Peyer's patch (tissue), 4 donors: ENCODE measurements at regions not wholly inside any gene's neighbourhood (a gene's known extent, or its start where the extent isn't known, plus 50 kb on each side); places are given as distances from the start of the nearest gene placed in this dataset.
"Not testable (repeated sequence)": the region's sequence is repeated elsewhere in the genome, so short reads cannot be mapped to it uniquely, and the experiment has no call there.

Experiments used
- DNase-seq, 3 donors: peaks; one replicate each; pipeline ENCODE4 v3.0.0-alpha.2; 2017 to 2019
- H3K27ac ChIP-seq, 4 donors: fragments of 200-600 bp; sonication (generic); one replicate each; pipeline ENCODE4 v1.5.1; 2016 to 2019
- H3K27me3 ChIP-seq, 2 donors: fragments of 200-600 bp; sonication (generic); one replicate each; pipeline ENCODE4 v1.5.1; 2019
- H3K36me3 ChIP-seq, 3 donors: fragments of 200-600 bp; sonication (generic); one replicate each; pipeline ENCODE4 v1.5.1; 2016 to 2019
- H3K4me1 ChIP-seq, 4 donors: fragments of 200-600 bp; sonication (generic); one replicate each; pipeline ENCODE4 v1.5.1; 2016 to 2019
- H3K4me3 ChIP-seq, 4 donors: fragments of 200-600 bp; sonication (generic); 1 replicate in 3 of 4; 2 replicates in 1 of 4; pipeline ENCODE4 v1.5.1; 2016 to 2019; ENCODE audit warnings: mild to moderate bottlenecking in 1 of 4
- H3K9me3 ChIP-seq, 4 donors: fragments of 200-600 bp; sonication (generic); one replicate each; pipeline ENCODE4 v1.5.1; 2016 to 2019; ENCODE audit warnings: mild to moderate bottlenecking in 1 of 4
- CTCF ChIP-seq, 6 experiments: fragments of 450-650 bp in 4 of 6; fragments of 200-600 bp in 2 of 6; sonication (generic) in 1 of 6; IDR thresholded peaks; one replicate each; pipeline ENCODE4 v1.5.1; 2017 to 2019; ENCODE audit warnings: antibody characterized with exemption in 6 of 6, mild to moderate bottlenecking in 3 of 6, moderate library complexity in 1 of 6
- POLR2A ChIP-seq, 2 donors: fragments of 450-650 bp; IDR thresholded peaks; one replicate each; pipeline ENCODE4 v1.5.1; 2017; ENCODE audit warnings: antibody characterized with exemption in 2 of 2, mild to moderate bottlenecking in 2 of 2, moderate library complexity in 2 of 2

- H3K4me3 ChIP-seq, result no peak overlapping the region
- no peaks in the 10 kb centered on the region for H3K4me1 ChIP-seq
- no peak for TF ChIP-seq POLR2A (IDR thresholded peaks at IDR 0.05)
- no peak for TF ChIP-seq CTCF (IDR thresholded peaks at IDR 0.05)
- H3K27ac ChIP-seq, result no peak overlapping the region
- H3K27me3 ChIP-seq, result no peaks in the 10 kb centered on the region
- no peaks in the 10 kb centered on the region for H3K36me3 ChIP-seq
- no peak for DNase-seq
- no peaks in the 10 kb centered on the region for H3K9me3 ChIP-seq
Measured at GRCh38 chr7:69208276-69208675, 390.0 kb upstream of the AUTS2 start.

GRCh38 chr7:69208848-69209247 is 389.4 kb upstream of the AUTS2 start:
- Histone ChIP-seq H3K36me3 (no peaks in the 10 kb centered on the region), H3K4me1 (no peaks in the 10 kb centered on the region), H3K9me3 (no peaks in the 10 kb centered on the region), H3K27me3 (no peaks in the 10 kb centered on the region), H3K27ac (no peak overlapping the region), H3K4me3 (no peak overlapping the region)
- DNase-seq, result no peak
- TF ChIP-seq CTCF (IDR thresholded peaks at IDR 0.05) (no peak), POLR2A (IDR thresholded peaks at IDR 0.05) (no peak)

DNA sequence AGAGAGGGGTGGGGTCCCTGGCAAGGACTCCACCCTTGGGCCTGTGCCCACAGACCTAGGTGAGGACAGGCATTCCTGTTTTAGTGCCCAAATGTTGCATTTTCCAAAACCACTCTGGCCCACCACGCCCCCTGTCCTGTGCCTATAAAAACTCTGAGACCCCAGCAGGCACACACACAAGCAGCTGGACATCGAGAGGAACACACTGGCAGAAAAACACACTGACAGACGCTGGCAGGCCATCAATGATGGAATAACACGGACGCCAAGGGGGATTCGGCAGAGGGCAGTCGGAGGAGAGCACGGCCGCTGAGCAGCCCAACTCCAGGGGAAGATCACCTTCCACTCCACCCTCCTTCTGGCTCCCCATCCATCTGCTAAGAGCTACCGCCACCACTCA is 386.9 kb upstream of the AUTS2 start:
- Histone ChIP-seq H3K27me3 (no peaks in the 10 kb centered on the region), H3K4me1 (no peaks in the 10 kb centered on the region), H3K9me3 (no peaks in the 10 kb centered on the region), H3K4me3 (no peak overlapping the region), H3K27ac (no peak overlapping the region), H3K36me3 (no peaks in the 10 kb centered on the region)
- TF ChIP-seq POLR2A (IDR thresholded peaks at IDR 0.05) (no peak), CTCF (IDR thresholded peaks at IDR 0.05) (no peak)
- no peak for DNase-seq

DNA sequence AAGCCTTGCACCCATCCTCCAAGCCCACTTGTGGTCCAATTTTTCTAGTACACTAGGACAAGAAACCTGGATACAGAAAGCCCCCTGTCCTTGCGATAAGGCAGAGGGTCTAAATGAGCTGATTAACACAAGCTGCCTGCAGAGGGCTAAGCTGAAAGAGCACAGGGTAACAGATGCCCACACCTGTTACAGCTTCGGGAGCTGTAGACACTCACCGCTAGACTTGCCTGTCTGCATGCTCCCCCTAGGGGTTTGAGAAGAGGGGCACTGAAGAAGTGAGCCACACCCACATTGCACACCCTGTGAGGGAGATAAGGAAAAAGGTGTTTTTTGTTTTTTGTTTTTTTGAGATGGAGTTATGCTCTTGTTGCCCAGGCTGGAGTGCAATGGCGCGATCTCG is 386.5 kb upstream of the AUTS2 start:
- DNase-seq, result no peak
- Histone ChIP-seq H3K9me3 (no peaks in the 10 kb centered on the region), H3K27ac (no peak overlapping the region), H3K27me3 (no peaks in the 10 kb centered on the region), H3K36me3 (no peaks in the 10 kb centered on the region), H3K4me1 (no peaks in the 10 kb centered on the region), H3K4me3 (no peak overlapping the region)
- TF ChIP-seq CTCF (IDR thresholded peaks at IDR 0.05) (no peak), POLR2A (IDR thresholded peaks at IDR 0.05) (no peak)

DNA sequence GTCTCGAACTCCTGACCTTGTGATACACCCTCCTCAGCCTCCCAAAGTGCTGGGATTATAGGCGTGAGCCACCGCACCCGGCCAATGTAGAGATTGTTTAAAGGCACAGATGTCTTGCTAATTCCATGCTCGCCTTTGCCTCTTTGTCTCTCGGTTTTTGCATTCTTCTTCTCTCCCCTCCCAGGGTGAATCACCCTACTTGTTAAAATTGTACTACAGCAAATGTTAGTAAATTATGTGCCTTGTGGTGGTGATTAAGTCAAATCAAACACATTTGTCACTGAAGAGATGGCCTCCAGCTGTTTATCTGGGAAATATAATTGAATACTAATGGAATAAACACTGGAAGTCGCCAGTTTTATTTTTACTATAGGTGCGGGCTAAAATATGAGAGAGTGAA is 384.4 kb upstream of the AUTS2 start:
- no peak for TF ChIP-seq CTCF (IDR thresholded peaks at IDR 0.05)
- TF ChIP-seq POLR2A (IDR thresholded peaks at IDR 0.05), result no peak
- H3K27me3 ChIP-seq, result no peaks in the 10 kb centered on the region
- no peak for DNase-seq

DNA sequence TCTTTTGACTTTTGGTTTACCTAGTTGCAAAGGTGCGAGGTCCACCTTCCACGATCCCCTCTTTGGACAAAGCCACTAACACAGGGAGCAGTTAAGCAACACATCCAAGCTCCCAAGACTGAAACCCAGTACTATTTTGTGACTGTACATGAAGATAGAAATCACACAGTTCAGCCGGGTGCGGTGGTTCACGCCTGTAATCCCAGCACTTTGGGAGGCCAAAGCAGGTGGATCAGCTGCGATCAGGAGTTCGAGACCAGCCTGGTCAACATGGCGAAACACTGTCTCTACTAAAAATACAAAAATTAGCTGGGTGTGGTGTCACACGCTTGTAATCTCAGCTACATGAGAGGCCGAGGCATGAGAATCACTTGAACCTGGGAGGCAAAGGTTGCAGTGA is 382.8 kb upstream of the AUTS2 start:
- not testable (repeated sequence) for H3K4me1 ChIP-seq, DNase-seq, H3K27ac ChIP-seq, H3K27me3 ChIP-seq, H3K9me3 ChIP-seq, H3K4me3 ChIP-seq, H3K36me3 ChIP-seq

More for the DNA sequence above, 384.4 kb upstream of the AUTS2 start:
- Histone ChIP-seq H3K4me3 (no peak overlapping the region), H3K4me1 (no peaks in the 10 kb centered on the region), H3K9me3 (no peaks in the 10 kb centered on the region), H3K36me3 (no peaks in the 10 kb centered on the region), H3K27ac (no peak overlapping the region)
